Peyer's patch (tissue), 4 donors: ENCODE measurements at regions not wholly inside any gene's neighbourhood (a gene's known extent, or its start where the extent isn't known, plus 50 kb on each side); places are given as distances from the start of the nearest gene placed in this dataset.

Source experiments
- CTCF ChIP-seq, 6 experiments: fragments of 450-650 bp in 4 of 6; fragments of 200-600 bp in 2 of 6; sonication (generic) in 1 of 6; IDR thresholded peaks; one replicate each; pipeline ENCODE4 v1.5.1; 2017 to 2019; ENCODE audit warnings: antibody characterized with exemption in 6 of 6, mild to moderate bottlenecking in 3 of 6, moderate library complexity in 1 of 6
- POLR2A ChIP-seq, 2 donors: fragments of 450-650 bp; IDR thresholded peaks; one replicate each; pipeline ENCODE4 v1.5.1; 2017; ENCODE audit warnings: antibody characterized with exemption in 2 of 2, mild to moderate bottlenecking in 2 of 2, moderate library complexity in 2 of 2

GRCh38 chr7:84368122-84368521 lies 173.5 kb upstream of the SEMA3A start:
- no peak for TF ChIP-seq CTCF (IDR thresholded peaks at IDR 0.05)
- no peak for TF ChIP-seq POLR2A (IDR thresholded peaks at IDR 0.05)
